Muscle of back (tissue), 3 donors: ENCODE measurements at regions not wholly inside any gene's neighbourhood (a gene's known extent, or its start where the extent isn't known, plus 50 kb on each side); places are given as distances from the start of the nearest gene placed in this dataset.

ENCODE experiments used
- DNase-seq, 3 donors: peaks; one replicate each; pipeline versions ENCODE4 v3.0.0 to v3.0.0-alpha.2; 2013

- DNase-seq = peak in 1 of 3 donors; percentile 64
Observed at GRCh38 chr21:41045534-41046268, 122.3 kb upstream of the BACE2 start.

GRCh38 chr21:41048145-41048544, 119.8 kb upstream of the BACE2 start:
- peak in 1 of 3 donors; percentile 51 for DNase-seq

GRCh38 chr21:41048623-41049022, 119.3 kb upstream of the BACE2 start:
- no peak for DNase-seq

GRCh38 chr21:41052820-41053555, 115.0 kb upstream of the BACE2 start:
- no peak for DNase-seq

GRCh38 chr21:41054018-41054578, 113.9 kb upstream of the BACE2 start:
- peak; percentile 63 to 87 (median 64) for DNase-seq

- no peak for DNase-seq
Observed at GRCh38 chr21:41055266-41055665, 112.7 kb upstream of the BACE2 start.

- no peak for DNase-seq
Observed at GRCh38 chr21:41059871-41060270, 108.1 kb upstream of the BACE2 start.

- no peak for DNase-seq
Observed at GRCh38 chr21:41061701-41062100, 106.3 kb upstream of the BACE2 start.

GRCh38 chr21:41064334-41064791, 103.6 kb upstream of the BACE2 start:
- DNase-seq = peak; percentile 74 to 93 (median 84)

GRCh38 chr21:41064951-41065350, 103.0 kb upstream of the BACE2 start:
- DNase-seq = no peak

- no peak for DNase-seq
Observed at GRCh38 chr21:41065539-41065938, 102.4 kb upstream of the BACE2 start.

GRCh38 chr21:41066086-41066938, 101.6 kb upstream of the BACE2 start:
- DNase-seq = no peak

- no peak for DNase-seq
Observed at GRCh38 chr21:41067709-41068108, 100.3 kb upstream of the BACE2 start.

- DNase-seq = no peak
Observed at GRCh38 chr21:41068496-41068895, 99.5 kb upstream of the BACE2 start.

GRCh38 chr21:41068967-41069642, 98.9 kb upstream of the BACE2 start:
- peak; percentile 72 to 93 (median 88) for DNase-seq

GRCh38 chr21:41070284-41070683, 97.7 kb upstream of the BACE2 start:
- DNase-seq = peak in 1 of 3 donors; percentile 50

- DNase-seq = peak in 1 of 3 donors; percentile 72
Observed at GRCh38 chr21:41071258-41072171, 96.4 kb upstream of the BACE2 start.

GRCh38 chr21:41073558-41073957, 94.4 kb upstream of the BACE2 start:
- DNase-seq = peak in 1 of 3 donors; percentile 57

GRCh38 chr21:41074396-41075184, 93.4 kb upstream of the BACE2 start:
- DNase-seq = no peak
